Stimulated activated CD4-positive, alpha-beta T cell treated with anti-CD3 and anti-CD28 coated beads, Interleukin-1b, Interleukin-23, amount 100 ng/mL, for 24 hours (primary cell): ENCODE measurements at regions not wholly inside any gene's neighbourhood (a gene's known extent, or its start where the extent isn't known, plus 50 kb on each side); places are given as distances from the start of the nearest gene placed in this dataset.

ENCODE experiments used
- DNase-seq, 4 experiments: peaks; one replicate each; pipeline ENCODE4 v3.0.0-alpha.2; 2020; ENCODE audit warnings: low read depth in 4 of 4, low spot score in 1 of 4

- no peak for DNase-seq
These were observed 246.1 kb downstream of the NR2F2 start for GRCh38 chr15:96576596-96576995.

DNA sequence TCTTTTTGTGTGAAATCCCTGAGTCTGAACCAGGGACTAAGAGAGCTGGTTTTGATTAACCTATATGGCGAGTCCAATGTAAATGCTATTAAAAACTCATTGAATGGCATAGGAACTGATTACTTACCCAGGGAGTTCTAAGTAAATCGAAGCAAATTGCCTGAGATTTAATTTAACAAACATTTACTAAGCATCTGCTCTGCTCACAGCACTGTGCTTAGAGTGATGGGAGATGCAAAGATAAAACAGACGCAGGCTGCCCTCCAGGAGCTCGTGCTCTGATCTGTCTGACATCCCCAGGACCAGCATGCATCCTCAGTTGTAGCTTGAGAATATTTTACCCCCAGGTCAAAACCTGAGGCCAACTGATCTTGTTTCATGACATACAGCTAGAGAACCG lies 247.9 kb downstream of the NR2F2 start:
- DNase-seq, result no peak

DNA sequence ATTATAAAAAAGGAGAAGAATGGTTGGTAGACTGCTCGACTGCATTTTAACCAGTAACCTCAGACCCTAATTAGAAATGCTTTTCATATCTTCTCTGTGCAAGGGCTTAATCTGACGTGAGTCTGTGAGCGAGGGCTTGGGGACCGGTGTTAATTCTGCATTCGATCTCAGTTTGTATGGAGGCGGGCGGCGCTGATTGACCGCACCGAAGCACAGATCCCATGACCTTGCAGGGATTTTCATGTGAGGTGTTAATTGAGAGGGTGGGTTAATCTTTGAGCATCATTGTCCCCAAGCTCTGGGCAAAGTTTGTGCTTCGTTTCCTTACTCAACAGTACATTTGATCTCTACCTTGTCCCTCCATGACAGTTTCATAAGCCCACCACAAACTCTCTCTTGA lies 250.9 kb downstream of the NR2F2 start:
- DNase-seq, result no peak

DNA sequence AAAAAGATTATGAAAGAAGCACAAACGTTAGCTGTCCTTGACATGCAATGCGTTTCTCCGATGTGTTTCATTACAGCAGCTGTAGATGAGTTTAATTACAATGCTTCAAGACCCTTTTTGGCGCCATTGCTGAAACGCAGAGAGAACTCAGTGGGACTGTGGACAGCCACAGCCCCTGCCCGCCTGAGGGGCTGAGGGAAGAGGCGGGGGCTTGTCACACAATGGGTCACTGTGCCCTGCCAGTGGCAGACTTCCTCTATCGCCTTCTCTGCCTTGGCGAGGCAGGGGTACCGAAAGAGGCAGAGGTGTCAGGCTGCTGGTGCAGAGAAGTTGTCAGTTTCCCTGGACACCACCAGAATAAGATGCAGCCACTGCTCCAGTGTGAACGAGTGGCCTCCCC lies 252.0 kb downstream of the NR2F2 start:
- no peak for DNase-seq

- DNase-seq, result no peak
These were observed 253.2 kb downstream of the NR2F2 start for GRCh38 chr15:96583671-96584070.

DNA sequence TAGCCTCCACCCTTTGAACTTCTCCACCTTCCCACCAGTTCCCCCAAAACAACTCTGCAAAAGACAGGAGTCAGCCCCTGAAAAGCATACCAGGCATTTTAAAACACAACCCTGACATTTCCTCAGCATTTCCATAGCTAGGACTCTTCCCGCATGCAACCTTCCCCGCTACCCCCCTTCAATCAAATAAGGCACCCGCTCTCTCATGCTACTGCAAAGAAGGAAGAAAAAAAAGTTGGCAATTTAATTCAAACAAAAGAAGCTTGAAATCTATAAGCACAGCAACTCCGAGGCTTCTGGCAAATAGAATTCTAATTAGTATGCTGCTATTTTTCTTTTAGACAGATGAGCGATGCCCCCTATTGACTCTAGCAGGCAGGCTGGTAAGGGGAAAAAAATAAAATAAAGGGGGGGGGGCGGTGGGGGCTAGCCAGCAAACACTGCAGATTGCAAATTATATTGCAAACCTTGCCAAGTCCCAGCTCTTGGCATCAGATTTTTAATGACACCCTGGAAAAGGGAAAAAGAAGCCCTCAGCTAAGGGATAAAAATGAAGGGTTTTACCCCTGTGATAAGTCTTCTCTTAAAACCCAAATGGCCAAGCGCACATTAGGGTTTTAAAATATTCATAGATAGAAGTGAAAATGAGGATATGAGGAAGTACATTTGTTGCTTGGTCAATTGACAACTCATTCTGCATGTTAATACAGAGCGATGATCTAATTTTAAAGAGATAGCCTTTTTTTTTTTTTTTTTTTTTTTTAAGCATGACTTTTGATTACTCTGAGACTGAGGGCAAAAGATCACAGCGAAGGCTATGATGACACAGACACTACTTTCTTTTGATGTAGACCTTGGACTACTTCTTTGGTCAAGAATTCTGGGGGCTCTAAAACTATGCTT lies 255.2 kb downstream of the NR2F2 start:
- DNase-seq, result no peak

DNA sequence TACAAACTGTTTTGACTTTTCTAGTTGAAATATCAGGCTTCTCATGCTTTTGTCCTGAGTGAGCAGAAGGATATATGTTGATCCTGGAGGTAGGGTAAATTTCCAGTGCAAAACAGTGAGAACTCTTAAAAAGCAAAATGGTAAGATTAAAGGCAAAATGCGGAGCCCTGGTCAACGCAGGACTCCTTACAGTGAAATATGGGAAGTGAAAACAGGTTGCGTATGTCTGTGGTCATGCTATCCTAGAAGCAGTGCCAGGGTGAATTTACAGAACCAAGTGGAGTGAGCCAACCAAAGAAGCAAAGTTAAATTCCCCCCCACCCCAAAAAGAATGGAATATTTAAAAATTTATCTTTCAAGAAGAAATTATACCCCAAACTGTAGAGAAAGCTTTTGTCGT lies 256.4 kb downstream of the NR2F2 start:
- no peak for DNase-seq

DNA sequence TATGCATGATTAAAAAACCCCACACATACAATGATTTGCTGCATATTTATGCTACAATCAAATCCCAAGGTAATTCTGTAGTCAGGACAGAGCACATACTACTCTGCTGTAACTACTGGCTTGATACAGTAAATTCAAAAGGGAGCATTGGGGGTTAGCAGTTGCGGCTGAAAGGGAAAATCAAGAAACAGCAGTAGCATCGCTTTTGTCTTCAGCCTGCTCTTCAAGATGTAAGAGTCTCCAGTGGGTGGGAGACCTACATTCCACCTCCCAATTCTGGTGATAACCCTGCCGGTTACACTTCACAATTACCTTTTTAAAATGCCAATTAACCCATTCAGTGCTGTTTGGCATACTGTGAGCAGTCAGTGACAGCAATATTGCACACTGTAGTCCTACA lies 259.4 kb downstream of the NR2F2 start:
- no peak for DNase-seq

GRCh38 chr15:96593735-96594134 lies 263.2 kb downstream of the NR2F2 start:
- DNase-seq, result no peak

- no peak for DNase-seq
These were observed 265.5 kb downstream of the NR2F2 start for GRCh38 chr15:96595951-96596350.

DNA sequence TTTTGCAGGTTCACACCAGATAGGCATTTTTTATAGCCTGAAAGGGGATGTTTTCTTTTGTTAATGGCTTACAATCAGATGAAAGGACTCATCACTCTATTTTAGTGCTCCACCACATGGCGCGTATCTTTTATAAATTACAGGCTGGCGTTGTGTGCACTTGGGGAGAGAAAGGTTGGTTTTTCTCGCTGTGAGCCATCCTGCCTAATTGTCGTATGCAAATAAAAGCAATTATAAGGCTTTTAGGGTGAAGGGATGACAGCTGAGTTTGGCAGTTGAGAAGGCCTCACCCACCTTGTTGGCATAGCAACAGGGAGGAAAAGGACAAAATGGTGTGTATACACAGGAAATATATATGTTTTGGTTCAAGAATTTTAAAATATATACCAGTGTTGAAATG lies 268.0 kb downstream of the NR2F2 start:
- no peak for DNase-seq

DNA sequence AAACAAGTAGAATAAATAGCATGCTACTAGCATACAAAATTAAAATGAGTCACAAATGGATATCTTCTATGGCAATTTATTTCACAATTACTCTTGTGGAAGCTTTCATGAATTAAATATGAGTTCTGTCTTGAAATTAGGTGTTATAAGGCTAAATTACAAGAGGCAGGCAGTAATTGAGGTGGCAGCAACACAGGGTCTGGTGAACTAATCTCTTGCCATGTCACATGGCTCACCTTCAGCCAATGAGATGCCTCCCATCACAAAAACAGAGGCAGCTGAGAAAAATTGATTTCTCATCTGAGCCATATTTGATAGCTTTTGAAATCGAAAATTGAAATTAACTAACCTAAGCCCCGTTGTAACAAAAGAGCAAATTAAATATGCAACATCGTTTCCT lies 268.8 kb downstream of the NR2F2 start:
- DNase-seq, result no peak

DNA sequence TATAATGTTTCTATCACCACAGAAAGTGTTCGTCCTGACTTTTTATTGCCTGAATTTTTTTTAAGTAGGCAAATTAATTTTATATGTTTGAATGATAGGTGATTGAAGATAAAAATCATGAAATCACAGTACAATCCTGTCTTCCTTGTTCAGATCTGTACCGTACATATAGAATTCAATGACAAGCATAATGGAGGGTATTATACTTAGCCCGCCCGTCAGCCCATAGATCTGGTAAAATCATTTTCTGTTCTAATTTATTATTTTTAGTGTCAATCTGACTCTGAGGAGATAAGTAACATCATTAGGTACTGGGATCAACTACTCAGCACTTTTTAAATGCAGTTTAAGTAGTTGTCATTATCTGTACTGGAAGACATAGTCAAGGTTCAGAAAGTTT lies 269.9 kb downstream of the NR2F2 start:
- DNase-seq, result no peak

GRCh38 chr15:96606617-96607016 lies 276.1 kb downstream of the NR2F2 start:
- DNase-seq, result no peak

- no peak for DNase-seq
These were observed 280.3 kb downstream of the NR2F2 start for GRCh38 chr15:96610757-96611156.

DNA sequence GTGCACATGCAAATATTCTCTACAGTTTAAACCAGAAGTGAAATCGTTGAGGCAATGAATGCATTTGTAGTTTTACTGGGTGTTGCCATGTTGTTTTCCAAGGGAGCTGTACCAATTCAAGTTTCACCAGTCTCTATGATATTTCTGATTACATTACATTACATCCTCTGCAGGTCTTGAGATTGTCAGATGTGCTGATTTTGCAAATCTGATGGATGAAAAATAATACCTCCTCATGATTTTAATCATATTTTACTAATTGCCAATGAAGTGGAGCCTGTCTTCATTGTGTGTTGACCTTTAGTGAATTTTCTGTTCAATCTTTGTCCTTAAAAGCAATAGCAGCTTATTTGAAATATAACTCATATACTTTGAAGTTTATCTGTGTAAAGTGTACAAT lies 282.4 kb downstream of the NR2F2 start:
- DNase-seq, result no peak

- DNase-seq, result no peak
These were observed 288.7 kb downstream of the NR2F2 start for GRCh38 chr15:96619174-96619573.

DNA sequence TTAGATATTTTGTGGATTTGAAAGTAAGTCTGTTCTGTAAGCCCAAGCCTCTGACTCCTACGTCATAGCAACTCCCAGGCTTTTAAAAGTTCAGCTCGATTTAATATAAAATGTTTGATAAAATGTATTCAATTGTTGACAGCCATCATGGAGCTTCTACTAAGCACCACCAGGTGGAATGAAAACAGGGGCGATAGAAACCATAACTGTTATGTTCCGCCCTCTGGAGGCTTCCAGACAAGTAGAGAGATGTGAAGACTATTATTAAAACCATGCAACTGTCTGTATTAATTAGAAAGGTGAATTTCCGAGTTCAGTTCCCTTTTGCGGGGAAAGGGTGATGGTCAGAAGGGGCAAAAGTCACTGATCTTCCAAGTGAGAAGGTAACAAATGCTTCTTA lies 292.2 kb downstream of the NR2F2 start:
- DNase-seq, result no peak

DNA sequence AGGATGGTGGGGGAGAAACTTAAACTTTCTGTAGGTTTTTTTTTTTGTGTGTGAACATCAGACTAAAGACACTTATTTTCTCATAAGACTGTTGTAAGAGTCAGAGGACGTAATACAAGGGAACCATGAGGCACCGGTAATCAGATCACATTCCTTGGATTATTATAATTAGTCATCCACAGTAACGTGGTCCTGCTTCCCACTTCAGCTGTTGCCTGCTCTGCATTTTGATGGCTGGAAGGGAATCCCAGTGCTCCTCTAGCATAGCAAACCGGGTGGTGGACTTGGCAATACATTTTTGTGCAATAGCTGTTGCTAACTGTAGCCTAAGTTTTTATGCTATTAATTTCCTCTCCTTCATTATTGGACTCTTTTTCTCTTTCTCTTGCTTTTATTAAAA lies 294.8 kb downstream of the NR2F2 start:
- DNase-seq, result no peak

GRCh38 chr15:96627031-96627568 lies 296.6 kb downstream of the NR2F2 start:
- DNase-seq, result no peak

DNA sequence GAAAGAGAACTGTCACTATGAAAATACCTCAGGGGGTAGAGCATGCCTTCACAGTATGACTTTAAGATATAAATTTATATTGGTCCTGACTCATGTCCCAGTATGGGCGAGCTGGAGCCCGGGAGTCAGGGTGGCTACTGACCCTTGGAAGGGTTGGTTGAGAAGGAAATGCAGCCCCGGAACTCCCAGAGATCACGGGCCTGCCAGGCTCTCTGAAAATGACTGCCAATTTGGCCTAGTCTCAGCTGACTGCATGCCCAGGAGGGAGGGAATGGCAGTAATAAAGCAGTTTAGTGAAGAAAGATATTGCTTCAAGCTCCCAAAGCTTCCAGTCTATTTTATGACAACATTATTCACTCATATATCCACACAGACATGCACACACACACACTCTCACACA lies 299.0 kb downstream of the NR2F2 start:
- DNase-seq, result no peak

DNA sequence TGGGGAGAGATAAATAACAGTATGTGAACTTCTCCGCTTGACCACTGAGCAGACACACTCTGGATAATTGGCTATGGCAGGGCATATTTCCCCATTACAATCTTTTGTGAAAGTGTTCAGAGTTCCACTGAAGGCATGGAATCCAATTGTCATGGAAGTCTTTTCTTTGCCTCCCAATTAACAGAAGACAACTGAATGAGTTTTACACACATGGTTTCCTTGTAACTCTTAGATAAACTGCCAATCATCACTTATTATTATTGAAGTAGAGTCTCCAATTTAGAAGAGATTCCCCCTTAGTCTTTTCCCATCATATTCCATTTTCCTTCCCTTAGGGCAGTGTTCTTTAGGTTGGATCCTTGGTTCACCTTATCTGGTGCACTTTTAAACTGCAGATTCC lies 308.3 kb downstream of the NR2F2 start:
- no peak for DNase-seq

GRCh38 chr15:96645796-96646195 lies 315.3 kb downstream of the NR2F2 start:
- no peak for DNase-seq
